GM18526 (cell line): ENCODE measurements at regions not wholly inside any gene's neighbourhood (a gene's known extent, or its start where the extent isn't known, plus 50 kb on each side); places are given as distances from the start of the nearest gene placed in this dataset.

ENCODE experiments used
- POLR2A ChIP-seq: IDR thresholded peaks from 3 replicates; pipeline ENCODE4 v1.6.1; 2011; ENCODE audit not compliant: insufficient read length; ENCODE audit errors: extremely low read depth

- no peak for TF ChIP-seq POLR2A
Observed at GRCh38 chr10:130992802-130993523, 318.6 kb downstream of the TCERG1L start.

GRCh38 chr10:130993612-130994011 is 317.9 kb downstream of the TCERG1L start:
- no peak for TF ChIP-seq POLR2A

GRCh38 chr10:130994191-130994590 is 317.3 kb downstream of the TCERG1L start:
- no peak for TF ChIP-seq POLR2A

- TF ChIP-seq POLR2A = no peak
Observed at GRCh38 chr10:130994845-130995244, 316.7 kb downstream of the TCERG1L start.

GRCh38 chr10:130997267-130998045 is 314.1 kb downstream of the TCERG1L start:
- no peak for TF ChIP-seq POLR2A

GRCh38 chr10:130998046-130998435 is 313.5 kb downstream of the TCERG1L start:
- no peak for TF ChIP-seq POLR2A

GRCh38 chr10:130998642-130999041 is 312.9 kb downstream of the TCERG1L start:
- TF ChIP-seq POLR2A = no peak

- no peak for TF ChIP-seq POLR2A
Observed at GRCh38 chr10:130999376-131000202, 311.9 kb downstream of the TCERG1L start.

- TF ChIP-seq POLR2A = no peak
Observed at GRCh38 chr10:131000244-131000643, 311.3 kb downstream of the TCERG1L start.

GRCh38 chr10:131000743-131001142 is 310.8 kb downstream of the TCERG1L start:
- no peak for TF ChIP-seq POLR2A

- no peak for TF ChIP-seq POLR2A
Observed at GRCh38 chr10:131001438-131001837, 310.1 kb downstream of the TCERG1L start.

- no peak for TF ChIP-seq POLR2A
Observed at GRCh38 chr10:131002031-131002861, 309.3 kb downstream of the TCERG1L start.

GRCh38 chr10:131003455-131003854 is 308.1 kb downstream of the TCERG1L start:
- no peak for TF ChIP-seq POLR2A

- TF ChIP-seq POLR2A = no peak
Observed at GRCh38 chr10:131004276-131004675, 307.2 kb downstream of the TCERG1L start.
